ENCODE measurements at regions not wholly inside any gene's neighbourhood (a gene's known extent, or its start where the extent isn't known, plus 50 kb on each side); places are given as distances from the start of the nearest gene placed in this dataset.

GRCh38 chr20:59382157-59382725 lies 81.8 kb downstream of the EDN3 start:
- no peaks in the 10 kb centered on the region for H3K79me1 ChIP-seq (ENCODE audit: low read depth, low read length)
- H2BK15ac ChIP-seq (ENCODE audit: low read length), result no peak overlapping the region
- no peak overlapping the region for H3K9ac ChIP-seq (replicated peaks in 1 of 4; ENCODE audit: extremely low read depth in 1 of 4, low read depth in 3 of 4, low read length in 3 of 4)
- 0 out of 7 replicates have a peak, but pooled peaks cover 0 to 3% (median 0%) of the 10 kb centered on the region in 4 experiments for H3K27me3 ChIP-seq (replicated peaks in 1 of 4; ENCODE audit: control insufficient read depth in 3 of 4, extremely low read depth in 1 of 4, insufficient read depth in 3 of 4, low read length in 3 of 4)
- WGBS, 2 experiments (ENCODE audit: extremely low coverage in 1 of 2, insufficient coverage in 1 of 2, insufficient read length in 1 of 2, insufficient replicate concordance in 2 of 2, low coverage in 1 of 2, low lambda C conversion rate in 2 of 2, missing lambda C conversion rate in 1 of 2), result 89% methylated on average over 17 of the region's 19 CpGs; no CpG with 5 or more reads in 1 of the 2 experiments
- DNase-seq (ENCODE audit: low read depth in 1 of 2, low spot score in 2 of 2) (no peak), FAIRE-seq (no peak)
- no peaks in the 10 kb centered on the region for H3K36me3 ChIP-seq (ENCODE audit: control insufficient read depth in 2 of 4, insufficient read depth in 4 of 4, low read length in 3 of 4)
- H4K8ac ChIP-seq (ENCODE audit: extremely low read depth, insufficient read depth, low read length), result no peak overlapping the region
- H4K91ac ChIP-seq (replicated peaks; ENCODE audit: insufficient read length, low read length), result no peak overlapping the region
- H3K4ac ChIP-seq (replicated peaks; ENCODE audit: insufficient read length, low read depth, low read length), result no peak overlapping the region
- peaks cover 0 to 7% (median 2%) of the 10 kb centered on the region in 4 experiments; a peak in 5 of 7 replicates for H3K4me1 ChIP-seq (replicated peaks in 1 of 4; ENCODE audit: control insufficient read depth in 3 of 4, insufficient read depth in 4 of 4, low read length in 3 of 4)
- TF ChIP-seq SIN3A (conservative IDR thresholded peaks at IDR 0.05 in 1 of 2, IDR thresholded peaks at IDR 0.05 in 1 of 2; ENCODE audit: low read depth in 1 of 2, low read length in 2 of 2) (no peak), JUND (IDR thresholded peaks at IDR 0.05; ENCODE audit: low read length) (no peak), CEBPB (IDR thresholded peaks at IDR 0.05; ENCODE audit: low read depth, low read length) (no peak), MAX (IDR thresholded peaks at IDR 0.05) (no peak), ASH2L (IDR thresholded peaks at IDR 0.05; ENCODE audit: low read length) (no peak), RNF2 (IDR thresholded peaks at IDR 0.05; ENCODE audit: borderline replicate concordance, low read depth, low read length, missing control alignments, poor library complexity, severe bottlenecking) (no peak), TAF7 (optimal IDR thresholded peaks at IDR 0.05; ENCODE audit: borderline replicate concordance, low read depth, low read length) (no peak), POU5F1 (IDR thresholded peaks at IDR 0.05; ENCODE audit: low read depth, low read length) (no peak), SP1 (IDR thresholded peaks at IDR 0.05; ENCODE audit: low read depth, low read length) (no peak), ATF2 (IDR thresholded peaks at IDR 0.05; ENCODE audit: low read length) (no peak)
- CTCF ChIA-PET (ENCODE audit: partially characterized antibody), result interaction anchor here (0.6 to 2.7 kb wide), 5 partner anchors 18 to 364 kb away, joined by 3 to 7 read pairs (median 3); no protein-coding TSS in a partner anchor
- no peaks in the 10 kb centered on the region for H3K79me2 ChIP-seq (ENCODE audit: control insufficient read depth in 1 of 2, insufficient read depth in 2 of 2, low read length in 2 of 2)
- no peaks in the 10 kb centered on the region for H3K9me3 ChIP-seq (ENCODE audit: insufficient read depth in 2 of 2, low read depth in 1 of 2, low read length in 1 of 2)
- no peak overlapping the region for H4K5ac ChIP-seq (ENCODE audit: insufficient read length, low read depth, low read length)
- no peak overlapping the region for H2BK20ac ChIP-seq (ENCODE audit: low read length)
- no peak overlapping the region for H2BK120ac ChIP-seq (replicated peaks; ENCODE audit: low read depth, low read length)
- no peak overlapping the region for H3K18ac ChIP-seq (ENCODE audit: extremely low read depth, low read length)
- H3K4me2 ChIP-seq (ENCODE audit: insufficient read depth in 1 of 2, low read depth in 2 of 2, low read length in 2 of 2), result no peak overlapping the region
- H3K14ac ChIP-seq (ENCODE audit: insufficient read length), result no peak overlapping the region
- H2AFZ ChIP-seq (ENCODE audit: low read length), result no peak overlapping the region
- H2AK5ac ChIP-seq (ENCODE audit: low read depth, low read length), result no peak overlapping the region
- no peaks in the 10 kb centered on the region for H4K20me1 ChIP-seq (replicated peaks in 1 of 2; ENCODE audit: control insufficient read depth in 1 of 2, insufficient read depth in 2 of 2, low read length in 2 of 2)
- POLR2A ChIA-PET (ENCODE audit: partially characterized antibody), result no interaction called here
- no peak overlapping the region for H3K56ac ChIP-seq (replicated peaks; ENCODE audit: insufficient read length, low read depth, low read length)
- no peak overlapping the region for H3K4me3 ChIP-seq (ENCODE audit: extremely low read depth in 1 of 4, insufficient read depth in 2 of 4, low read depth in 3 of 4, low read length in 4 of 4)
- H3K23ac ChIP-seq (ENCODE audit: insufficient read length), result no peak overlapping the region
- no peak overlapping the region for H3K27ac ChIP-seq (ENCODE audit: low read depth, low read length)
- H3K23me2 ChIP-seq (ENCODE audit: low read depth, low read length), result peaks cover 3% of the 10 kb centered on the region; the same call in 1 of the 2 replicates
- H2BK12ac ChIP-seq (ENCODE audit: low read depth, low read length), result no peak overlapping the region
- no peak overlapping the region for H2BK5ac ChIP-seq (ENCODE audit: low read depth, low read length)
